ENCODE measurements at regions not wholly inside any gene's neighbourhood (a gene's known extent, or its start where the extent isn't known, plus 50 kb on each side); places are given as distances from the start of the nearest gene placed in this dataset.

DNA sequence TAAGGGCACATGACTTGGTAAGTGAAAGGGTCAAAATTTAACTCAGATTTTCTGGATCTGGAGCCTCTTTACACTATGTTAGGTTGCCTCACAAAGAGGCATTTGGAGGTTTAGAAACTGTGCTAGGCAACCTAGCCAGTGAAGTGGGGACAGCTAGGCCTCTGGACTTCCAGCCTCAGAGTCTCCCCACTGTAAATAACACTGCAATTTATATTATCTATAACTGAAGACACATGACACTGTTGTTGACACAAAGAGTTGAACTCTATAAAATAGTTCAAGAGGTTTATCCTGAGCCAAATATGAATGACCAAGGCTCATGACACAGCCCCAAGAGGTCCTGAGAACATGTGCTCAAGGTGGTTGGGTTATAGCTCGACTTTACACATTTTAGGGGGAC lies 74.9 kb upstream of the IQCM start:
- POLR2A ChIA-PET = interaction anchor here (0.6 kb wide), 1 partner anchor 937 kb away, joined by 4 read pairs; no protein-coding TSS in a partner anchor
- H2AFZ ChIP-seq (ENCODE audit: low read depth, low read length) = no peak overlapping the region
- no peak for TF ChIP-seq ZKSCAN3 (CRISPR knock-in tag; IDR thresholded peaks at IDR 0.05)
- no peak for TF ChIP-seq NBN (IDR thresholded peaks at IDR 0.05; ENCODE audit: low read depth)
- TF ChIP-seq, protein P1, sequence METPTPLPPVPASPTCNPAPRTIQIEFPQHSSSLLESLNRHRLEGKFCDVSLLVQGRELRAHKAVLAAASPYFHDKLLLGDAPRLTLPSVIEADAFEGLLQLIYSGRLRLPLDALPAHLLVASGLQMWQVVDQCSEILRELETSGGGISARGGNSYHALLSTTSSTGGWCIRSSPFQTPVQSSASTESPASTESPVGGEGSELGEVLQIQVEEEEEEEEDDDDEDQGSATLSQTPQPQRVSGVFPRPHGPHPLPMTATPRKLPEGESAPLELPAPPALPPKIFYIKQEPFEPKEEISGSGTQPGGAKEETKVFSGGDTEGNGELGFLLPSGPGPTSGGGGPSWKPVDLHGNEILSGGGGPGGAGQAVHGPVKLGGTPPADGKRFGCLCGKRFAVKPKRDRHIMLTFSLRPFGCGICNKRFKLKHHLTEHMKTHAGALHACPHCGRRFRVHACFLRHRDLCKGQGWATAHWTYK (CRISPR knock-in tag; IDR thresholded peaks at IDR 0.05) = no peak
- no peak for TF ChIP-seq ERF (CRISPR knock-in tag; IDR thresholded peaks at IDR 0.05)
- TF ChIP-seq ZBTB8A (IDR thresholded peaks at IDR 0.05; ENCODE audit: partially characterized antibody) = no peak
- TF ChIP-seq, protein P2, sequence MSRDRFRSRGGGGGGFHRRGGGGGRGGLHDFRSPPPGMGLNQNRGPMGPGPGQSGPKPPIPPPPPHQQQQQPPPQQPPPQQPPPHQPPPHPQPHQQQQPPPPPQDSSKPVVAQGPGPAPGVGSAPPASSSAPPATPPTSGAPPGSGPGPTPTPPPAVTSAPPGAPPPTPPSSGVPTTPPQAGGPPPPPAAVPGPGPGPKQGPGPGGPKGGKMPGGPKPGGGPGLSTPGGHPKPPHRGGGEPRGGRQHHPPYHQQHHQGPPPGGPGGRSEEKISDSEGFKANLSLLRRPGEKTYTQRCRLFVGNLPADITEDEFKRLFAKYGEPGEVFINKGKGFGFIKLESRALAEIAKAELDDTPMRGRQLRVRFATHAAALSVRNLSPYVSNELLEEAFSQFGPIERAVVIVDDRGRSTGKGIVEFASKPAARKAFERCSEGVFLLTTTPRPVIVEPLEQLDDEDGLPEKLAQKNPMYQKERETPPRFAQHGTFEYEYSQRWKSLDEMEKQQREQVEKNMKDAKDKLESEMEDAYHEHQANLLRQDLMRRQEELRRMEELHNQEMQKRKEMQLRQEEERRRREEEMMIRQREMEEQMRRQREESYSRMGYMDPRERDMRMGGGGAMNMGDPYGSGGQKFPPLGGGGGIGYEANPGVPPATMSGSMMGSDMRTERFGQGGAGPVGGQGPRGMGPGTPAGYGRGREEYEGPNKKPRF (IDR thresholded peaks at IDR 0.05; ENCODE audit: low read depth, low read length) = no peak
- TF ChIP-seq, protein P3, sequence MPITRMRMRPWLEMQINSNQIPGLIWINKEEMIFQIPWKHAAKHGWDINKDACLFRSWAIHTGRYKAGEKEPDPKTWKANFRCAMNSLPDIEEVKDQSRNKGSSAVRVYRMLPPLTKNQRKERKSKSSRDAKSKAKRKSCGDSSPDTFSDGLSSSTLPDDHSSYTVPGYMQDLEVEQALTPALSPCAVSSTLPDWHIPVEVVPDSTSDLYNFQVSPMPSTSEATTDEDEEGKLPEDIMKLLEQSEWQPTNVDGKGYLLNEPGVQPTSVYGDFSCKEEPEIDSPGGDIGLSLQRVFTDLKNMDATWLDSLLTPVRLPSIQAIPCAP (CRISPR knock-in tag; IDR thresholded peaks at IDR 0.05; ENCODE audit: borderline replicate concordance) = no peak
- no peak for TF ChIP-seq SMC3 (conservative IDR thresholded peaks at IDR 0.05; ENCODE audit: insufficient read depth, low read depth, low read length)
- no peak for TF ChIP-seq ZNF830 (CRISPR knock-in tag; IDR thresholded peaks at IDR 0.05)
- TF ChIP-seq, protein P4, sequence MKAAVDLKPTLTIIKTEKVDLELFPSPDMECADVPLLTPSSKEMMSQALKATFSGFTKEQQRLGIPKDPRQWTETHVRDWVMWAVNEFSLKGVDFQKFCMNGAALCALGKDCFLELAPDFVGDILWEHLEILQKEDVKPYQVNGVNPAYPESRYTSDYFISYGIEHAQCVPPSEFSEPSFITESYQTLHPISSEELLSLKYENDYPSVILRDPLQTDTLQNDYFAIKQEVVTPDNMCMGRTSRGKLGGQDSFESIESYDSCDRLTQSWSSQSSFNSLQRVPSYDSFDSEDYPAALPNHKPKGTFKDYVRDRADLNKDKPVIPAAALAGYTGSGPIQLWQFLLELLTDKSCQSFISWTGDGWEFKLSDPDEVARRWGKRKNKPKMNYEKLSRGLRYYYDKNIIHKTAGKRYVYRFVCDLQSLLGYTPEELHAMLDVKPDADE (conservative IDR thresholded peaks at IDR 0.05; ENCODE audit: control insufficient read depth, low read depth, low read length) = no peak
- no peak for TF ChIP-seq FOSL1 (tag; conservative IDR thresholded peaks at IDR 0.05)
- TF ChIP-seq MAFG (tag; conservative IDR thresholded peaks at IDR 0.05) = no peak
- TF ChIP-seq PHB2 (IDR thresholded peaks at IDR 0.05; ENCODE audit: low read depth) = no peak
- H3K27ac ChIP-seq (ENCODE audit: extremely low read depth, low read depth, low read length) = no peak overlapping the region
- no peak overlapping the region for H3K4me3 ChIP-seq
- no TSS peak for BruUV-seq (replicated peaks)
- H3K9ac ChIP-seq (ENCODE audit: insufficient read depth in 1 of 2, low read depth in 2 of 2, low read length in 2 of 2) = no peak overlapping the region
- no peaks in the 10 kb centered on the region for H3K4me1 ChIP-seq (replicated peaks in 1 of 2; ENCODE audit: control insufficient read depth in 2 of 2, insufficient read depth in 2 of 2, low read length in 2 of 2)
- H3K27me3 ChIP-seq (ENCODE audit: control insufficient read depth in 2 of 2, insufficient read depth in 2 of 2, low read length in 2 of 2) = no peaks in the 10 kb centered on the region
- in situ Hi-C loops (cut with MboI) = no loop called here
- no peaks in the 10 kb centered on the region for H3K9me1 ChIP-seq (ENCODE audit: control insufficient read depth, insufficient read depth, low read length)
- no peaks in the 10 kb centered on the region for H4K20me1 ChIP-seq (replicated peaks; ENCODE audit: control insufficient read depth, insufficient read depth, low read length)
- no peaks in the 10 kb centered on the region for H3K79me2 ChIP-seq (ENCODE audit: control insufficient read depth, insufficient read depth, low read length)
- intact Hi-C loops (cut with micrococcal nuclease) = no loop called here
- FAIRE-seq (no peak), DNase-seq (ENCODE audit: extremely low read depth in 1 of 4, low spot score in 3 of 4) (no peak), ATAC-seq (no peak)
- CTCF ChIA-PET (ENCODE audit: low intra/inter-chr PET ratio) = no interaction called here
- 0% methylated on average over 1 of the region's 1 CpG for WGBS (ENCODE audit: insufficient coverage, low coverage, missing lambda C conversion rate)
- H3K9me3 ChIP-seq (replicated peaks; ENCODE audit: control insufficient read depth, insufficient read depth, low read depth, low read length) = no peaks in the 10 kb centered on the region
- no peak overlapping the region for H3K4me2 ChIP-seq (ENCODE audit: insufficient read depth, low read length)
- no peaks in the 10 kb centered on the region for H3K36me3 ChIP-seq (ENCODE audit: control insufficient read depth, insufficient read depth, low read length)

All from K562 (cell line).